ENCODE measurements at regions not wholly inside any gene's neighbourhood (a gene's known extent, or its start where the extent isn't known, plus 50 kb on each side); places are given as distances from the start of the nearest gene placed in this dataset.

- TF ChIP-seq CTCF (IDR thresholded peaks at IDR 0.05) (no peak), ZFX (IDR thresholded peaks at IDR 0.05; ENCODE audit: borderline replicate concordance) (no peak)
Measured at GRCh38 chr5:99156688-99157087, 227.9 kb upstream of the CHD1 start.
